Coronary artery (tissue), 2 donors: ENCODE measurements at regions not wholly inside any gene's neighbourhood (a gene's known extent, or its start where the extent isn't known, plus 50 kb on each side); places are given as distances from the start of the nearest gene placed in this dataset.

Experiments used
- DNase-seq: peaks from one replicate; pipeline ENCODE4 v3.0.0-alpha.2; 2017; ENCODE audit warnings: low spot score
- H3K27ac ChIP-seq, 2 donors: fragments of 200-600 bp; sonication (generic); one replicate each; pipeline ENCODE4 v1.5.1; 2016 to 2019
- H3K4me3 ChIP-seq: fragments of 200-600 bp; sonication (generic); 2 replicates; pipeline ENCODE4 v1.5.1; 2016; ENCODE audit warnings: mild to moderate bottlenecking, moderate library complexity
- CTCF ChIP-seq: fragments of 200-600 bp; sonication (generic); IDR thresholded peaks from one replicate; pipeline ENCODE4 v1.5.1; 2019; ENCODE audit warnings: antibody characterized with exemption

DNA sequence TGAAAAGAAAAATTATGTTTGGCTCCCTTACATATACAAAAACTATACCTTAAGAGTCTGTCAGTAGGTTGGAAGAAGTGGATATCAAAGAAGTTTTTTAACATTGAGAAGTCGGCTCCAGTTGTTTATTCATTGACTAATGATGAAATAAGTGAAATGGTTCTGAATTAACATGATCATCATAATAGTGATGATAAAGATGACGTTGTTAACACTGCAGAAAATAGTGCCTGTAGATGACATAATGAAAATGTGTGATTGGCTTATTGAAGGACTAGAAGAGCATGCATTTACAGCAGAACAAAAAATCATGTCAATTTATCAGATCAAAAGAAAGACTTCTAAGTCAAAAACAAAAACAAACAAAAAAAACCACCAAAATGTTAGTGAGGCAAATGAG is 1125.4 kb upstream of the NXPH2 start:
- H3K27ac ChIP-seq: no peak overlapping the region
- H3K4me3 ChIP-seq: no peak overlapping the region
- TF ChIP-seq CTCF: no peak
- DNase-seq: no peak

DNA sequence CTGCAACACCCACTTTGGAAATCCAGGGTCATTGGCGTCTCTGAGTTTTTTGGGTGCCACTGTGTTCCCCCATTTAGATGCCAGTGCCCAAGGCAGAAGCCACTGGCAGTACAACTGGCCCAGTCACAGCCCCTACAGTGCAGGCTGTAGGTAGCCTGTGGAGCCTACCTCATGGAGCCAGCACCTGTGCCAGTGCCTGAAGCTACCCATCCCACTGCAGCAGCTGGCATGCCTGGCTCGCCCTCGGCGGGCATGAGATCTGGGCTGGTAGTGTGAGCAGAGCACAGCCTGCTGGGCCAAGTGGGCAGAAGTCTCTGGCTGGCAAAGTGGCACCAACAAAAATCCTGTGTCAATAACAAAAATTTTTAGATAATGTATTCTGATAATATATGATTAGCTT is 1111.4 kb upstream of the NXPH2 start:
- no peak for TF ChIP-seq CTCF
- no peak for DNase-seq
- no peak overlapping the region for H3K27ac ChIP-seq
- no peak overlapping the region for H3K4me3 ChIP-seq

- DNase-seq: no peak
- TF ChIP-seq CTCF: no peak
- Histone ChIP-seq H3K4me3 (no peak overlapping the region), H3K27ac (no peak overlapping the region)
Observed at GRCh38 chr2:139885921-139886498, 1105.8 kb upstream of the NXPH2 start.

DNA sequence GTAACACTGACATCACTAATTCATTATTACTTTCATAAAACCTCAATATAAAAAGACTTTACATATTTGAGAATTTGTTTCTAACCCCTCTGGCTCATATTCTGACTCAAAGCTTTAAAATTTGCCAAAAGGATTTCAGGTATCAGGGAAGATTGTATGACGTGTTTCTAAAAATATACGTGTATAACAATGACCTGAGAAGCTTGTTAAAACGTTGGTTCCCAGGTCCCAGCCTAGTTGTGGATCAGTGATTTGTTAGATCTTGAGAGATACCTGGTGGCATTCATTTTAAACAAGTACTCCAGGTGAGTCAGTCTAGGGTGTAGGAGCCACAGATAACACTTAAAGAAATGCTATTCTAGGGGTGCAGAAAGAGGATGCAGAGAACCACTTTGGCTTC is 1096.8 kb upstream of the NXPH2 start:
- TF ChIP-seq CTCF: no peak
- no peak for DNase-seq
- Histone ChIP-seq H3K4me3 (no peak overlapping the region), H3K27ac (no peak overlapping the region)

GRCh38 chr2:139876321-139876720 is 1096.1 kb upstream of the NXPH2 start:
- H3K27ac ChIP-seq: no peak overlapping the region
- TF ChIP-seq CTCF: no peak
- DNase-seq: no peak
- no peak overlapping the region for H3K4me3 ChIP-seq

DNA sequence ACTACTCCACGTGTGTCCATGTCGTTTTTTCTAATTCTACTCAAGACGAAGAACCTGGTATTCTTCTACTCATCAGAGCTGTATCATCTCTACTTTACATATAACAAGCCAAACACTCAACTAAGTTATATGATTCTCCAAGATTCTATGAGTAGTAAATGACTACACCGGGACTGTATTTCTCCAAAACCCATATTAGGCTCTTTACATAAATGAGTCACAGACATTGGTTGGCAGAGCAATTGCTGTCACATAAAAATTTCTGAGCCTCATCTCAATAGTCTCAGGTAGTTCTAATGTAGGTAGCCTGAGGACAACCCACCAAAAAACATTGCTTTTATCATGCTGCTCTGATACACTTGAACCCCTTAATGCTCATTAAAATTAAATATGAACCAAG is 1092.3 kb upstream of the NXPH2 start:
- no peak for DNase-seq
- H3K4me3 ChIP-seq: no peak overlapping the region
- H3K27ac ChIP-seq: no peak overlapping the region
- no peak for TF ChIP-seq CTCF

DNA sequence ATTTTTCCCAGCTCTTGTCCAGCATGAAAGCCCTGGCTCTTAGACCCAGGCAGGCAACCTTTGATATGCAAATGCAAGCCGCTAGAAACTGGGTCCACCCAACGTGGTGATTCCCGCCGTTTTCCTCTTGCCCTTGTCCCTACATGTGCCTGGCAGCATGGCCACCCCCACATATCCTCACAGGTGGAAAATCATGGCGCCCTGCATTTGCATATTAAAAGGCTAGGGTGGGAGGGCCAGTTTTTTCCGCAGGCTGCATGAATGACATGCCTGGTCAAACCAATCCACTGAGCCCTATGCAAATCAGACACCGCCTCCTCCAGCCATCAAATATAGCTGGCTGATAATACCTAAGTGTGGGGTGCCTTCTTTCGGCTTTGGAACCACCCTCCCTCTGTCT is 1091.8 kb upstream of the NXPH2 start:
- Histone ChIP-seq H3K4me3 (no peak overlapping the region), H3K27ac (no peak overlapping the region)
- no peak for DNase-seq
- TF ChIP-seq CTCF: no peak
